ENCODE measurements at regions not wholly inside any gene's neighbourhood (a gene's known extent, or its start where the extent isn't known, plus 50 kb on each side); places are given as distances from the start of the nearest gene placed in this dataset.

DNA sequence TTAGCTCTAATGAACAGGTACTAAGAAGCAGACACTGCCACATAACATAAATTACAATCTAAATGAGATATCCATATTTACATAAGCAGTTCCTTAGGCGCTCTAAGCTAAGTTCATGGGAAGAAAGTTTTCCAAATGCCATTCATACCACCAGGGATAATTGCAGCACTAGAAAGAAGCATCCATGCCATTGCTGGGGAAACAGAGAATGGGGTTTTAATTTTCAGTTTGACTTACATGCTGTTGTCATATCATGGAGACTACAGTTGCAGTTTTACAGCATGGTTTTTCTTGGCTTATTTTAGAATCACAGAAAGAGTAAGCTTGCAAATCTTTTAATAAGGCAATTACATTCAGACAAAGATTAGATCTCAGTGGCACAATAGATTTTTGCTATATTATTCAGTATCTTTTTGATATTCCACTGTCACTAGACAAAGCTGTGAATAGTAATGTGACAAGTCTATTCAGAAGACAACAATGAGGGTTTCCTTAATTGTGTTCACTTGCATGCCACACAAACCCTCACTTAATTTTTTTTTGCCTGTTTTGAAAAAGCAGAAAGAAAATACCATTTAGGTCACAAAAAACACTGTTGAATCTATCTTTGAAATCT, 108.4 kb upstream of the ELAVL2 start:
- DNase-seq (ENCODE audit: low spot score in 2 of 2) (no peak), ATAC-seq (no peak)
- Mint-ChIP-seq H3K9me3 (peaks cover 0 to 5% of the 10 kb centered on the region in 2 donors), H3K36me3 (no peaks in the 10 kb centered on the region), H3K27ac (no peak overlapping the region)

GRCh38 chr9:23933348-23933747, 107.3 kb upstream of the ELAVL2 start:
- no peak for DNase-seq (ENCODE audit: low spot score in 2 of 2)
- Mint-ChIP-seq H3K36me3 (no peaks in the 10 kb centered on the region), H3K9me3 (peaks cover 1 to 9% of the 10 kb centered on the region in 2 donors), H3K27ac (no peak overlapping the region)
- no peak for ATAC-seq

GRCh38 chr9:23926368-23926767, 100.3 kb upstream of the ELAVL2 start:
- no peaks in the 10 kb centered on the region for H3K36me3 Mint-ChIP-seq
- H3K9me3 Mint-ChIP-seq: peaks cover 5 to 16% of the 10 kb centered on the region in 2 donors
- no peak for ATAC-seq
- DNase-seq (ENCODE audit: low spot score in 2 of 2): no peak
- H3K27ac Mint-ChIP-seq: no peak overlapping the region

- peaks cover 0 to 15% of the 10 kb centered on the region in 2 donors for H3K36me3 Mint-ChIP-seq
- H3K27ac Mint-ChIP-seq: no peak overlapping the region
- ATAC-seq (no peak), DNase-seq (ENCODE audit: low spot score in 2 of 2) (no peak)
- peaks cover 22 to 27% of the 10 kb centered on the region in 2 donors for H3K9me3 Mint-ChIP-seq
Measured at GRCh38 chr9:23914431-23915003, 88.5 kb upstream of the ELAVL2 start.

DNA sequence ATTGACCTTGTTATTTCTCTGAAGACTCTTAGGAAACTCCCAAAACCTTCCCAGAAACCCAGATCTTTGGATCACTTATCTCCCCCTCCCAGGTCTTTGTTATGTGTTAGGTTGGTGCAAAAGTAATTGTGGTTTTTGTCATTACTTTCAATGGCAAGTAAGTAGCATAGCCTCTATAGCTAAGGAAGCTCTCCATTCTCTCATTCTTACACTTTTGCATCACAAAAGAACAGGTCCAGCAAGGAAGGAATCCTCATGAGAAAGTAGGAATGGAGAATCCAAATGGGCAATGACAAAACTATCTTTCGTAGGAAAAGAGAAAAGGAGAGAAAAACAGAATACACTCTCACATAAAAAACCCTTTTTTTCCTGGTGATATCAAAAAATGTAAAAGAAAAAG, 81.3 kb upstream of the ELAVL2 start:
- Mint-ChIP-seq H3K27ac (no peak overlapping the region), H3K36me3 (peaks cover 0 to 8% of the 10 kb centered on the region in 2 donors), H3K9me3 (peaks cover 15 to 26% of the 10 kb centered on the region in 2 donors)
- DNase-seq (ENCODE audit: low spot score in 2 of 2) (no peak), ATAC-seq (no peak)

DNA sequence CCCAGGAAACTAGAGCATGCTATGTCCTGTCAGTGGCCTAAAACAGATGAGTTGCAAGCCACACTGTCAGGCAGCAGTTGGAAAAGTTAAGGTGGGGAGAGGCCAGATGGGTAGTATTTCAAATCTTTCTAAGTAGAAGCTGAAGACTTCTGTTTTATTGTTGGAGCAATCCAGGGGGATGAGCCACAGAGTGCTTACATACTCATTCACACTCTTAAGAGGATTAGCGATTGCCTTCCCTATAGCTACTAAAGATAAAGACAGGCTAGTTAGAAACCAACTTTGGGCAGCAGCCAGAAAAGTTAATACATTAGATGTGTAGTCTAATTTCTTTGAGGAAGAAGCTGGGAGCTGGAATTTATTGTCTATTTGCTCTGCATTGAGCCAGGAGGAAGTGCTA, 61.7 kb upstream of the ELAVL2 start:
- DNase-seq (ENCODE audit: low spot score in 2 of 2) (no peak), ATAC-seq (no peak)
- Mint-ChIP-seq H3K27ac (no peak overlapping the region), H3K36me3 (peaks cover 0 to 19% of the 10 kb centered on the region in 2 donors), H3K9me3 (peaks cover 48 to 50% of the 10 kb centered on the region in 2 donors)

Measured in activated naive CD4-positive, alpha-beta T cell treated with anti-CD3 and anti-CD28 coated beads, Interleukin-2, amount 50 U/mL, for 72 hours (primary cell).